A172 (cell line): ENCODE measurements at regions not wholly inside any gene's neighbourhood (a gene's known extent, or its start where the extent isn't known, plus 50 kb on each side); places are given as distances from the start of the nearest gene placed in this dataset.
A peak's percentile ranks its signal among the peaks of the same experiment; 100 is the strongest.
"Not testable (repeated sequence)": the region's sequence is repeated elsewhere in the genome, so short reads cannot be mapped to it uniquely, and the experiment has no call there.

ENCODE experiments used
- DNase-seq: peaks from one replicate; pipeline ENCODE4 v3.0.0-alpha.2; 2015; ENCODE audit warnings: low spot score

DNA sequence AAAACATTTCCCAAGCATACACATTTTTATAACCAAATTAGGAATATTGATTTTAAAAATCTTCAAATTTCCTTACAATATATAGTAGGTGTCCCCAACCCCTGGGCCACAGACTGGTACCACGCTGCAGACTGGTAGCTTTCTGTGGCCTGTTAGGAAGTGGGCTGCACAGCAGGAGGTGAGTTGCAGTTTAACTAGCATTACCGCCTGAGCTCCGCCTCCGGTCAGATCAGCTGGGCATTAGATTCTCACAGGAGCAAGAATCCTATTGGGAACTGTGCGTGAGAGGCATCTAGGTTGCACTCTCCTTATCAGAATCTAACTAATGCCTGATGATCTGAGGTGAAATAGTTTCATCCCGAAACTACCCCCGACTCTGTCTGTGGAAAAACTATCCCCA lies 62.1 kb downstream of the ZWINT start:
- DNase-seq: no peak

DNA sequence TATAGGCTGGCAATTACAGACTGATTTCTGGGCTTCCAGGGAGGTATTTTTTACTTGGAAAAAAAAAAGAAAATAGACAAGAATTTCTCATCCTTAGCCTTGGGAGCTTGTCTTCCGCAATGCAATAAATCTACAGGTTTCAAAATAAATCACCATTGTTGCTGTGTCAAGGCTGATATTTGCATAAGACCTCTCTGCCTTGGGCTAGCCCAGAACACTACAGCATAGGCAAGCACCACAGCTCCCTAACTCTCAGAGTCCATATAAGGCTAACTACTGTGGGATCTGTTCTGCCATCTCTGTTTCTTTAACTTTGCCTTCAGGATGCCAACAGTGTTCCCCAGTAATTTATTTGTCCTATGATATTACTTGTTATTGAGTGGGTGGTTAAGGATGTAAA lies 64.4 kb downstream of the ZWINT start:
- no peak for DNase-seq

DNA sequence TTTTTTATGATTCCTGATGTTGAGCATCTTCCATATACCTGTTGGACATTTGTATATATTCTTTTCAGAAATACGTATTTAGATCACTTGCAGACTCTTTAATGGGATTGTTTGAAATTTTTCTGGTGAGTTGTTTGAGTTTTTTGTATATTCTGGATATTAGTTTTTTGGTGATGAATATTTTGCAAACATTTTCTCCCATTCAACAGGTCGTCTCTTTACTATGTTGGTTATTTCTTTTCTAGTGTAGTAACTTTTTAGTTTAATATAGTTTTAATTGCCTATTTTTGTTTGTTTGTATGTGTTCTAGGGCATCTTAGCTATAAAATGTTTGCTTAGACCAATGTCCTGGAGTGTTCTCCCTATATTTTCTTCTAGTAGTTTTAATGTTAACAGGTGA lies 72.7 kb downstream of the ZWINT start:
- DNase-seq: no peak

DNA sequence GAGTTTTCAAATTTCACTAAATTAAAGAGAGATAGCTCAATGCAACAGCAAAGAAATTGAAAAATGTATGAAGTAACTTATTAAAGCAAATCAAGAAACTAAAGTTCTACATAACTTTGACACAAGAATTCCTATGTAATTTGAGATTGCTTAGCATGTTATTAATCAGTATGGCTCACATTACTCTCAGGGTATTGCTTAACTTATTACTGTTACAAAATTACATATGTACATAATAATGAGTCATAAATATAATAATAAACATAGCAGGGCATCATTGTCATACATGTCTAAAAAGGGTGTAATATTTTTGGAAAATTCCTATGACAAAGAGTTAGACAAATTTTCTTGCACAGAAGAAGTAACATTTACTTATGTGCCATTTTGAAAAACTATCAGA lies 75.0 kb downstream of the ZWINT start:
- no peak for DNase-seq

DNA sequence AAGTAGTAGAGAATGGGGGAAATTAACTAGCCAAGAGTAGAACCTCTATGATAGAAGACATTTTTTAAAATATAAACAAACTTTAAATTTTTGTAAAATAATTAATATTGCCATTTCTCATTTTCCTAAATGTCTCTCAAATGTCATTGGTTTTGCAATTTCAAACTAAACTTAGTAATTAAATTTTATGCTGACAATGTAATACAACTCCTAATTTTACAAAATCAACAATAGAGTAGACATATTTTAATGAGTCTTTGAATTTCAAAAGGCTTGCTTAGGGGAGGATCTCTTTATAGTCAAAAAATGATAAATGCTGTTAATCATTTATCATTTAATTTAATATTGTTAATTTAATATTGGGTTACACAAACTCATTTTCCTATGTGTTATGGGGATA lies 81.8 kb downstream of the ZWINT start:
- DNase-seq: no peak

DNA sequence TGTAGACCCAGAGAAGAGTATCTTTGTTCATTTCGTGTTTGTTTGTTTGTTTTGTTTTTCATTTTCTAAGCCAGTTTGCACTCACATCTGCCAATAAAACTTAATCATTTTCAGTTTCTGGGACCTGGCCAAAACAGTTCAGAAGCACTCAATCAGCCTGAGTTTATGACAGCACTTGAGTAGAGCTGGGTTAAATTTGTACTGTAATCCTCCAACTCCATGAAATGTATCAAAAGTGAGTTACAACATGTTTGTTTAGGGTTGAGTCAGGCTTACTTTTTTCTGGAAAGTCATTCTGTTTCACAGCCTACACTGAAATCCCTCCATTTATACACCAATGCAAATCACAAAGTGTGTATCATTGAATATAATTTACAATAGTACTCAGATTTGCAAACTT lies 91.9 kb downstream of the ZWINT start:
- DNase-seq: no peak

DNA sequence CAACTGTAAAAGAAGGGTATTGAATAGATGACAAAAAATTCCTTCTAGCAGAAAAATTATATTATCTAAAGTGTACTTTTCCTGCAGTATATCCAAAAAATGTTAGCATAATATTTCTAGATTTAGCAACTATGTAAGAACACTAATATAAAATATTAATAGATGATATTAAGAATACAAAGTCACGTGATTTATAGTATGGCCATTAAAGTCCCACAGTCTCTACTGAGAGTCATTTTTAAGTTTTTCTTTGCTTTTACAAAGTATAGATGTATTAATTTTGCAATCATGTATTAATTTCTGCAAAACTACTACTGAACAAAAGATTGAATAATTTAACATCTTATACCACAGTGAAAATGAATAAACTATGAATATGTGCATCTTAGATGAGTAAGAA lies 94.9 kb downstream of the ZWINT start:
- no peak for DNase-seq

DNA sequence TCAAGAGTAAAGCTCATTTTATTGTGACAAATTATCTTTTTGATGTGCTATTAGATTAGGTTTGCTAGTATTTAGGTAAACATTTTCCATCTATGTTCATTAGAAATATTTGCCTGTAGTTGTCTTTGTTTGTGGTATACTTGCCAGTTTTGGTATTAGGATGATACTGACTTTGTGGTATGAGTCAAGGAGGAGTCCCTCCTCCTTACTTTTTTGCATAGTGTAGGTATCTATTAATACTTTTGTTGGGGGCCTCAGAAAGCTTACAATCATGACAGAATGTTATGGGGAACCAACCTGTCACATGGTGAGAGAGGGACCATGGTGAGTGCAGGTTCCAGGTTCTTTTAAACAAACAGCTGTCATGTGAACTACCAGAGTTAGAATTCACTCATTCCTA lies 102.1 kb downstream of the ZWINT start:
- DNase-seq: no peak

DNA sequence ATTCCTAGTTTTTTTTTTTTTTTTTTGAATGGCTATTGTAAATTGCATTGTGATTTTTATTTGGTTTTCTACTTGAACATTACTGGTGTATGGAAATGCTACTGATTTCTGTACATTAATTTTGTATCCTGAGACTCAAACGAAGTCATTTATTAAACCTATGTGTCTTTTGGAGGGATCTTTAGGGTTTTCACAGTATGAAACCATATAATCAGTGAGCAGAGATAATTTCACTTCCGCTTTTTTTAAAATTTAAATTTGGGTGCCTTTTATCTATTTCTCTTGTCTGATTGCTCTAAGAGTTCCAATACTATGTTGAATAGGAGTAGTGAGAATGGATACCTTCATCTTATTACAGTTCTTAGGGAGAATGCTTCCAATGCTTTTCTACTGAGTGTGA lies 102.7 kb downstream of the ZWINT start:
- DNase-seq: no peak

DNA sequence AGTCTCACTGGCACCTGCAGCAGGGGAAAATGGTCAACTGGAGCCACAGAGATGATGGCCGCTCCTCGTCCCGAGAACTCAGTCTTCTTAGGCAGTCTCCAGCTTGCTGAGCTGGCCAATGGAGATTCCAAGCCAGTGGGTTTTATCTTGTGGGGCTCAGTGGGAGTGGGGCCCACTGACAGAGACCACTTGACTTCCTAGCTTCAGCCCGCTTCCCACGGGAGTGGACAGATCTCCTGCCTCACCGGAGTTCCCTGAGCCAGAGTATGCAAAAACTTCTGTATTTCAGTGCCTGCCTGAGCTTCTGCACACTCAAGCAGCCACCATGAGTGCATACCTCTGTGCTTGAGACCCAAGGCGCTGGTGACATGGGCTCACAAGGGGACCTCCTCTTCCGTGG lies 105.8 kb downstream of the ZWINT start:
- DNase-seq: no peak

DNA sequence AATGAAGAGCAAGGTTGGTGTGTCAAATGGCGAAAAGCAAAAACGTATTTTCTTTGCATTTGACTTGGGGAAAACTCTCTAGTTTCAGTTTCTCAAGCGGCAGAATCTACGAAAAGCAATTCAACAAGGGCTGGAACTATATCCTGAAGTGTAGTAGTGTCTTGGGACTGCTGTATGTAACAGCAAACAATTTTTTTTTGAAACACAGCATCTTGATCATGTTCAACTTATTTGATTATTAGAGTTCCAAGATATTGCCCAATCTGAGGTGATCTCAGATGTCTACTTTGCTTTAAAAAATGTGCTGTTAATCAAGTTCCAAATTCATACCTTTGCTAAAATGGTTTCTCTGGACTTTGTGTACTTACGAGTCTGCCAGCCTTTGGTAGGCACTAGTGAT lies 120.6 kb downstream of the ZWINT start:
- peak; percentile 30 for DNase-seq

DNA sequence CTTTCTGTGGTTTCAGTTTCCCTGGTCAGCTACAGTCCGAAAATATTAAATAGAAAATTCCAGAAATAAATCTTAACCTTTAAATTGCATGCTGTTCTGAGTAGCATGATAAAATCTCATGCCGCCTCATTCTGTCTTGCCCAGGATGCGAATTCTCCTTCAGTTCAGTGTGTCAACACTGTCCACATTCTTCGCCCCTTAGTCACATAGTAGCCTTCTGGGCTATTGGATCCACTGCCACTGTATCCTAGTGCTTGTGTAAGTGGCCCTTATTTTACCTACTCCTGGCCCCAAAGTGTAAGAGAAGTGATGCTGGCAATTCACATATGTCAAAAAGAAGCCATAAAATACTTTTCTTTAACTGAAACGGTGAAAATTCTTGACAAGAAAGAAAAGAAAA lies 129.6 kb downstream of the ZWINT start:
- DNase-seq: peak; percentile 38

DNA sequence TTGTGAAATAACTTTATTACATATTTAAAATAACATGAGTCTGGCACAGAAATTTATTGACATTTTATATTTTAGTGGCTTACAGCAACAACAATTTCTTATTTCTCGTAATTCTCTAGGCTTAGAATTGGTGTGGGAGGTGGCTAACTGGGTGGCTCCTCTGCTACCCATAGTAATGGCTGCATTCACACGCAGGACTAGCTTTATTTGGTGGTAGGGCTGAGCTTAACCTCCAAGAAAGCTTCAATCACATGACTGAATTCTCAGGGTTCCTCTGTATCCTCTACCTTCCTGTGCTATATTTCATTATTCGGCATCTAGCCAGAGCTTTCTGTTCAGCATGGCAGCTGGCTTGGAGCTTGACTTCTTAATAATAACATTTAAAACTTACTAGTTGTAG lies 138.8 kb downstream of the ZWINT start:
- no peak for DNase-seq

DNA sequence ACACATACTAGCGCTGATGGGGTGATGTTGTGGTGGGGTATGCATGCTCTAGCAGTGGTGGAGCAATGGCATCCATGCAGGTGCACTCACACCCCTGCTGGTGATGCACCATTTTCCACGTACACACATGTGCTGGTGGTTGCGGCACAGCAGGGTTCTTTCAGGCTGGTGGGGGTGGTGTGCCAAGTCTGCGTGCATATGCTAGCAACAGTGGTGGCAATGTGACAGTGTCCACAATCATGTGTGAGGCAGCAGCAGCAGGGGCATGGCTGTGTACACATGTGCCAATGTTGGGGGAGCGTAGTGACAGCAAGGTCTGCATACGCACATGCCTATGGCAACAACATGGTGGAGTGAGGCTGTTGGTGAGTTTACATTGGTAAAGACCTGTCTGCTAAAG lies 148.1 kb downstream of the ZWINT start:
- no peak for DNase-seq

DNA sequence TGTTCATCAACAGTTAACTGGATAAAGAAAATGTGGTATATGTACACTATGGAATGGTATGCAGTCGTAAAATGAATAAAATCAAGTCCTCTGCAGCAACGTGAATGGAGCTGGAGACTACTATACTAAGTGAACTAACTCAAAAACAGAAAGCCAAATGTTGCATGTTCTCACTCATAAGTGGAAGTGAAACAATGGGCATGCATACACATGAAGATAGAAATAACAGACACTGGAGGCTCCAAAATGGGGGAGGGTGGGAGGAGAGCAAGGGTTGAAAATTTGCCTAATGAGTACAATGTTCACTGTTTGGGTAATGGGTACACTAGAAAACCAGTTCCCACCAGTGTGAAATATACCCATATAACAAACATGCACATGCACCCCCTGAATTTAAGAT lies 179.5 kb downstream of the ZWINT start:
- DNase-seq: no peak

DNA sequence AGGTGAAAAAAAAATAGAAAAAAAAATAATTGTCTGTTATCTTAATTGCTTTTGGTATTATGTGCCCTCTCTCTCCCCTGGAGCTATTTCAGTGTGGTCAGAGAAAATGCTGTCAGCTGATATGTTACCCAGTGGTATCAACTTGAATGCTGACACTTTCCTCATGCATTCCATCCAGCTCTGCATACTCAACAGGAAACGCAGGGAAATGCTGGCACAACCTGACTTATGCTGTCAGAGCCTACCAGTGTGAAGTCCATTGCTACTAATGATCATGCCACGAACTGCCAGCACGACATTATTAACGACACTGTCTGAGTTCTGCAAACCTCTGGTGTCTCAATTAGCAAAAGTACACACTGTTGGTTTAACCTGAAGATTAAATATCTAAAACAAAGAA lies 182.8 kb downstream of the ZWINT start:
- peak; percentile 47 for DNase-seq

DNA sequence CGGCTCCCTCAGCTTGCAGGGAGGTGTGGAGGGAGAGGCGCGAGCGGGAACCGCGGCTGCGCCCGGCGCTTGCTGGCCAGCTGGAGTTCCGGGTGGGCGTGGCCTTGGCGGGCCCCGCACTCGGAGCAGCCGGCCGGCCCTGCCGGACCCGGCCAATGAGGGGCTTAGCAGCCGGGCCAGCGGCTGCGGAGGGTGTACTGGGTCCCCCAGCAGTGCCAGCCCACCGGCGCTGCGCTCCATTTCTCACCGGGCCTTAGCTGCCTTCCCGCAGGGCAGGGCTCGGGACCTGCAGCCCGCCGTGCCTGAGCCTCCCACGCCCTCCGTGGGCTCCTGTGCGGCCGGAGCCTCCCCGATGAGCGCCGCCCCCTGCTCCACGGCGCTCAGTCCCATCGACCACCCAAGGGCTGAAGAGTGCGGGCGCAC lies 206.0 kb downstream of the ZWINT start:
- not testable (repeated sequence) for DNase-seq

DNA sequence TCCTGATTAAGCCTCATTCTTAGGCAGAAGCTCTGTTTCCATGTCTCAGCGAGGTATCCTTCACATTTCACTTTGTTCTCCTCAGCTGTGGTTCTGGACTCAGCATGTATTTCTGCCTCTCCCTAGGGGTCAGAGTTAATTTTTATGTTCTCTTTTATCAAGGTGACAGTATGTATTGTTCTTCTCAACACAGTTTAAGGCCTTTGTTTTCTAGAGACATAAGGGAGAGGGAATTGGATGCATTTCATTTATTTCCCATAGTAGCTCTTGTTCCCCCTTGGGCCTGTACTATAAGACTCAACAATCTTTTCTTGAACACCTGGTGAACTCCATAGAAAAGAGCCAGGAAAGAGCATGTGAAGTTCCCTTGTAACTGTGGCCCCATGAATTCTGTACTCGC lies 214.3 kb downstream of the ZWINT start:
- no peak for DNase-seq

DNA sequence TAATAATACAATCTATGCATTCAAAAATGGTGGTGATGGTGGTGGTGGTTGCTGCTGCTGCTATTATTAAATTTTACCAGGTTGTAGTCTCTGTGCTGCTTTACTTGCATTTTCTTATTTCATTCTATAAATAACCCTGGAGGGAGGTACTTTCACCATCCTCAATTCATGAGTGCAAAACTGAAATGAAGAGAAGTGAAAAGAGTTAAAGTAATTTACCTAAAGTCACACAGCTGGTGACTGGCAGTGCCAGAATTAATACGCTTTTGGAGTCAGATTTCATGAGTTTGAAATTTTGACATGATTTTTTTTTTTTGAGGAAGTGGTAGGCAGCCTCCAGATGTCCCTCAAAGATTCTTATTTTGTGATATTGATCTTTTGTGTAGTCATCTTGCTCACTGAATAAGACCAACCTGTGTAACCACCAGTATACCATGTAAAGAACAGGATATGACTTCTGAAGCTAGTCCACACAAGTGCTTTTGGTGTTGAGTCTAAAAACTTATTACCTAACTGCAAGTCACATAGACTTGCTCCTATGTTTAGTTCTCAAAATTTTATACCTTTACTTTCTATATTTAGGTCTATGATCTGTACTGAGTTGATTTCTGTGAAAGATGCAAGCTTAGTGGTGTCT lies 218.8 kb downstream of the ZWINT start:
- no peak for DNase-seq

DNA sequence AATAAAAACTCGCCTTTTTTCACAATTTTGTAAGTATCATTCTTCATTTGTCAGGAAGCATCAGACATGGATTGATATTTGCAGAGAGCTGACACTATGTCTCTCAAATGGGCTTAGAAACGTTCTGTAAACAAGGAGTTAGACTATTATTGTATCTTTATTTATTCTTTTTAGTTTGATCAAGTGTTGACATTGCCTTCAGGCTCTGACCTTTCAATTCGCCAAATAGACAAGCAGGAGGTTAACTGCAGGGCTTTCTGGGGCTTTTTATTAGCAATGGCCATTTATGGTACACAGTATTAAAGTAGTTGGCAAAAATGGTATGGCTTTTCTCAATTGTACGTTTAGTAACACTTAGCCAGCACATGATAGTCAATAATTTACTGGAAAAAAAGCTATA lies 221.7 kb downstream of the ZWINT start:
- DNase-seq: no peak

DNA sequence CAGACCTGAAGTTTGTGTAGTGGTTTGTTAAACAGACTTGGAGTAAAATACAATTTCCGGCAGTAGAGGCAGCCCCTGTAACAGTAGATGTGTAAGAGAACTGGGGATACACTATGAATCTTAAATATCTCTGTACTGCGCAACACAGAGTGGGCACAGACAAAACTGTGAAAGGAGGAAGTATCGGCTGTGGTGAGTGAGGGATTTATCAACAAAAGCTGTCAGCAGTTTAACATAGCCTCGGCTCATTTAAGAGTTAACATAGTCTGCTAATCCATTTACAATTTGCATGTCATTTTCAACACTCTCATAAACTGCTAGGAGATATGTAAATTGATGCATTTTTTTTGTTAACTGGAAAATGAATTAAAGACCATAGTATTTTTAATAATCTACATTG lies 225.2 kb downstream of the ZWINT start:
- DNase-seq: no peak

DNA sequence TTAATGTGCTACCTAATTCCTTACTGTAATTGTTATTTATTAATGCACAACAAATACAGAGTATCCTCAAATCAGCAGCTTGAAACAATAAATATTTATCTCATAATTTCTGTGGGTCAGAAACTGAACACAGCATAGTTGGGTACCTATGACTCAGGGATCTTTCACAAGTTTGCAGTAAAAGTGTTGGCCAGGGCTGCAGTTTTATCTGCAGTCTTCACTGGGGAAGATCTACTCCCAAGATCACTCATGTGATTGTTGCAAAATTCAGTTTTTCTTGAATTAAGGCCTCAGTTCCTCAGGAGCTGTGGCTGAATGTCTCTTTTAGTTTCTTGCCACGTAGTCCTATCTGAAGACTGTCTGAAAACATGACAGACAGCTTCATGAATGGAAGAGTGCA lies 237.8 kb downstream of the ZWINT start:
- no peak for DNase-seq

DNA sequence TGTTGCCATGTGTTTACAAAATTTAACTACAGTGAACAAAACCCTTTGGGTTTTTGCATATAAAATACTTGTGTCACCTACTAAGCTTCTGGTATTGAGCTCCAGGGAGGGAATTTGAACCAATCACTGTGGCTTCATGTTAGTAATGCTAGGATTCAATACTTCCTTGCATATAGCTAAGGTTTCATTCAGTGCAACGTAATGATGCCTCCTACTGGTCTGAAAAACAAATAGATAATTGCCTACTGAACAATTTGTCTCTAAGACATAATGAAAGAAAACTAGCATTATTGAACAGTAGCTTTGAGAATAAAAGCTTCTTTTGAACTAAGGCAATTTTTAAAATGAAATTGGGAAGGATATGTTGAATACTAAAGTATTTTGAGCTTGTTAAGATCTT lies 244.4 kb downstream of the ZWINT start:
- peak; percentile 8 for DNase-seq

DNA sequence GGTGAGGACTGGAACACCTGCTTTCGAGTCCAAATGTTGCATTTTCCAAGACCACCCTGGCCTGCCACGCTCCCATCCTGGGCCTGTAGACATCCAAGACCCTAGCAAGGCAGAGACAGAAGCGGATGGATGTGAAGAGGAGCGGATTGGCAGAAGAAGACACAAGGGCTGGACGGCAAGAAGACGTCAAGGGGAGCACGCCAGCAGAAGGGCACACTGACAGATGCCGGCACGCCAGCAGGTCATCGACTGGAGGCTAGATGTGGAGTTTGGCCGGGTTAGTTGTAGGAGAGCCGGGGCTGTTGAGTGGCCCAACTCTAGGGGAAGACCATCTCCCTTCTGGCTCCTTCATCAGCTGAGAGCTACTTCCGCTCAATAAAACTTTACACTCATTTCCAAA lies 251.6 kb downstream of the ZWINT start:
- no peak for DNase-seq

DNA sequence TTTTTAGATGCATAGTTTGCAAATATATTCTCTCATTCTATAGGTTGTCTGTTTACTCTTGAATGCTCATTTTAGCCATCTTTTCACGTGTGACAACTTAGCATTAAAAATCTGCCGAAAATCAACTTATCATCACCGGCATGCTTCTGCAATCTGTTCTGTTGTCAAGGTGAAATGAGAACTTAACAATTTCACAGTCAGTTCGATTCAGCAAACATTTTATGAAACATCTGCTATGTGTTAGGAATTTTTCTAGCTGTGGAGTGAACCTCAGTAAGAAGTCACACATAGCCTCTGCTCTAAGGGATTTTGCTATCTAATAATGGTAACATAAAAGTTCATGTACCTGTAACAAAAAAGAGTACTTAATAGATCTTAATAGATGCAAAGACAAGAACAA lies 256.1 kb downstream of the ZWINT start:
- no peak for DNase-seq
